WTC11 (cell line): ENCODE measurements at regions not wholly inside any gene's neighbourhood (a gene's known extent, or its start where the extent isn't known, plus 50 kb on each side); places are given as distances from the start of the nearest gene placed in this dataset.

ENCODE experiments used
- ATAC-seq: fragments of 200-7000 bp; cut with Tn5 transposase; 2 replicates; pipeline ENCODE4 v1.10.0; 2021; ENCODE audit warnings: mild to moderate bottlenecking, moderate library complexity
- CTCF ChIA-PET: fragments of 300-600 bp; sonication (Branson Sonifier 250); formaldehyde crosslinking; loops from one replicate; lab custom pipeline; 2021; ENCODE audit warnings: antibody characterized with exemption; lab: Charles Lee
- POLR2A ChIA-PET: fragments of 350-600 bp; sonication (Branson Sonifier 250); formaldehyde crosslinking; loops from one replicate; lab custom pipeline; 2021; ENCODE audit warnings: antibody characterized with exemption; lab: Charles Lee
- DNase-seq: peaks from one replicate; pipeline ENCODE4 v3.0.0; 2021; ENCODE audit warnings: low spot score
- H3K27ac Mint-ChIP-seq: 2 replicates; pipeline ENCODE4 v1.8.0; 2021; ENCODE audit warnings: mixed read lengths
- H3K27me3 Mint-ChIP-seq: 2 replicates; pipeline ENCODE4 v1.8.0; 2021; ENCODE audit warnings: low read depth, mild to moderate bottlenecking, moderate library complexity, mixed read lengths
- H3K36me3 Mint-ChIP-seq: 2 replicates; pipeline ENCODE4 v1.8.0; 2021; ENCODE audit warnings: mixed read lengths
- H3K4me1 Mint-ChIP-seq: 2 replicates; pipeline ENCODE4 v1.8.0; 2022; ENCODE audit warnings: mixed read lengths
- H3K4me3 Mint-ChIP-seq: 2 replicates; pipeline ENCODE4 v1.8.0; 2021; ENCODE audit warnings: mild to moderate bottlenecking, moderate library complexity, mixed read lengths
- H3K9me3 Mint-ChIP-seq: 2 replicates; pipeline ENCODE4 v1.8.0; 2021; ENCODE audit warnings: mixed read lengths
- CREM ChIP-seq: sonication (generic); formaldehyde crosslinking; IDR thresholded peaks from 2 replicates; pipeline ENCODE4 v1.8.1; 2022; ENCODE audit warnings: mild to moderate bottlenecking, missing genetic modification reagents, moderate library complexity
- FOXJ3 ChIP-seq: sonication (generic); formaldehyde crosslinking; IDR thresholded peaks from 2 replicates; pipeline ENCODE4 v1.9.0; 2021; ENCODE audit warnings: missing genetic modification reagents, mild to moderate bottlenecking, borderline replicate concordance
- FOXK1 ChIP-seq: sonication (generic); formaldehyde crosslinking; IDR thresholded peaks from 2 replicates; pipeline ENCODE4 v1.8.0; 2022; ENCODE audit warnings: mild to moderate bottlenecking, moderate library complexity, missing genetic modification reagents
- FOXP1 ChIP-seq: sonication (generic); formaldehyde crosslinking; IDR thresholded peaks from 2 replicates; pipeline ENCODE4 v1.8.0; 2022; ENCODE audit warnings: missing genetic modification reagents, mild to moderate bottlenecking, moderate library complexity, borderline replicate concordance
- HMGA2 ChIP-seq: fragments of 250-450 bp; sonication (Bioruptor Pico); IDR thresholded peaks from 2 replicates; pipeline ENCODE4 v1.4.0; 2021; ENCODE audit warnings: mild to moderate bottlenecking, moderate library complexity
- JUN ChIP-seq: sonication (generic); formaldehyde crosslinking; IDR thresholded peaks from 2 replicates; pipeline ENCODE4 v1.8.0; 2023; ENCODE audit warnings: mild to moderate bottlenecking, missing genetic modification reagents
- KAT7 ChIP-seq: sonication (generic); formaldehyde crosslinking; IDR thresholded peaks from 2 replicates; pipeline ENCODE4 v1.8.1; 2023; ENCODE audit warnings: missing genetic modification reagents, mild to moderate bottlenecking, borderline replicate concordance
- MAX ChIP-seq: sonication (generic); formaldehyde crosslinking; IDR thresholded peaks from 2 replicates; pipeline ENCODE4 v1.8.0; 2022; ENCODE audit warnings: mild to moderate bottlenecking, missing genetic modification reagents
- NR1H2 ChIP-seq: sonication (generic); formaldehyde crosslinking; IDR thresholded peaks from 2 replicates; pipeline ENCODE4 v1.9.0; 2021; ENCODE audit warnings: mild to moderate bottlenecking, moderate library complexity, missing genetic modification reagents
- NR3C1 ChIP-seq: sonication (generic); formaldehyde crosslinking; conservative IDR thresholded peaks from 2 replicates; pipeline ENCODE4 v1.8.1; 2023; ENCODE audit warnings: low read depth, mild to moderate bottlenecking, missing genetic modification reagents
- PRRX2 ChIP-seq: fragments of 250-450 bp; sonication (Bioruptor Pico); IDR thresholded peaks from 2 replicates; pipeline ENCODE4 v1.8.0; 2021; ENCODE audit warnings: mild to moderate bottlenecking
- TP53 ChIP-seq: sonication (generic); formaldehyde crosslinking; IDR thresholded peaks from 2 replicates; pipeline ENCODE4 v1.8.1; 2023; ENCODE audit warnings: mild to moderate bottlenecking, missing genetic modification reagents
- USF1 ChIP-seq: sonication (generic); formaldehyde crosslinking; IDR thresholded peaks from 2 replicates; pipeline ENCODE4 v1.8.0; 2022; ENCODE audit warnings: mild to moderate bottlenecking, missing genetic modification reagents
- ZNF121 ChIP-seq: sonication (generic); formaldehyde crosslinking; IDR thresholded peaks from 2 replicates; pipeline ENCODE4 v1.8.0; 2023; ENCODE audit warnings: missing genetic modification reagents
- ZNF219 ChIP-seq: sonication (generic); formaldehyde crosslinking; IDR thresholded peaks from 2 replicates; pipeline ENCODE4 v1.8.0; 2023; ENCODE audit warnings: missing genetic modification reagents, mild to moderate bottlenecking, borderline replicate concordance
- ZNF425 ChIP-seq: fragments of 250-450 bp; sonication (Bioruptor Pico); conservative IDR thresholded peaks from 2 replicates; pipeline ENCODE4 v1.9.0; 2021; ENCODE audit warnings: mild to moderate bottlenecking
- TF ChIP-seq, protein P1 (sequence below): fragments of 200-600 bp; IDR thresholded peaks from 2 replicates; pipeline ENCODE4 v1.8.0; 2022; ENCODE audit warnings: antibody characterized with exemption
- TF ChIP-seq, protein P2 (sequence below): sonication (generic); formaldehyde crosslinking; IDR thresholded peaks from 2 replicates; pipeline ENCODE4 v1.8.1; 2023; ENCODE audit warnings: mild to moderate bottlenecking, missing genetic modification reagents, borderline replicate concordance
- TF ChIP-seq, protein P3 (sequence below): sonication (generic); formaldehyde crosslinking; IDR thresholded peaks from 2 replicates; pipeline ENCODE4 v1.8.1; 2023; ENCODE audit warnings: mild to moderate bottlenecking, moderate library complexity, missing genetic modification reagents
- TF ChIP-seq, protein P4 (sequence below): sonication (generic); formaldehyde crosslinking; IDR thresholded peaks from 2 replicates; pipeline ENCODE4 v1.8.1; 2022; ENCODE audit warnings: low read depth, missing genetic modification reagents, borderline replicate concordance

GRCh38 chr7:13179775-13180523, 492.5 kb downstream of the ARL4A start (continued):
- TF ChIP-seq, protein P1, sequence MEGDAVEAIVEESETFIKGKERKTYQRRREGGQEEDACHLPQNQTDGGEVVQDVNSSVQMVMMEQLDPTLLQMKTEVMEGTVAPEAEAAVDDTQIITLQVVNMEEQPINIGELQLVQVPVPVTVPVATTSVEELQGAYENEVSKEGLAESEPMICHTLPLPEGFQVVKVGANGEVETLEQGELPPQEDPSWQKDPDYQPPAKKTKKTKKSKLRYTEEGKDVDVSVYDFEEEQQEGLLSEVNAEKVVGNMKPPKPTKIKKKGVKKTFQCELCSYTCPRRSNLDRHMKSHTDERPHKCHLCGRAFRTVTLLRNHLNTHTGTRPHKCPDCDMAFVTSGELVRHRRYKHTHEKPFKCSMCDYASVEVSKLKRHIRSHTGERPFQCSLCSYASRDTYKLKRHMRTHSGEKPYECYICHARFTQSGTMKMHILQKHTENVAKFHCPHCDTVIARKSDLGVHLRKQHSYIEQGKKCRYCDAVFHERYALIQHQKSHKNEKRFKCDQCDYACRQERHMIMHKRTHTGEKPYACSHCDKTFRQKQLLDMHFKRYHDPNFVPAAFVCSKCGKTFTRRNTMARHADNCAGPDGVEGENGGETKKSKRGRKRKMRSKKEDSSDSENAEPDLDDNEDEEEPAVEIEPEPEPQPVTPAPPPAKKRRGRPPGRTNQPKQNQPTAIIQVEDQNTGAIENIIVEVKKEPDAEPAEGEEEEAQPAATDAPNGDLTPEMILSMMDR = no peak
- no peak for TF ChIP-seq ZNF121 (CRISPR knock-in tag)
- no peak for TF ChIP-seq TP53 (CRISPR knock-in tag)

- H3K4me1 Mint-ChIP-seq = peaks cover 6% of the 10 kb centered on the region
- TF ChIP-seq, protein P2, sequence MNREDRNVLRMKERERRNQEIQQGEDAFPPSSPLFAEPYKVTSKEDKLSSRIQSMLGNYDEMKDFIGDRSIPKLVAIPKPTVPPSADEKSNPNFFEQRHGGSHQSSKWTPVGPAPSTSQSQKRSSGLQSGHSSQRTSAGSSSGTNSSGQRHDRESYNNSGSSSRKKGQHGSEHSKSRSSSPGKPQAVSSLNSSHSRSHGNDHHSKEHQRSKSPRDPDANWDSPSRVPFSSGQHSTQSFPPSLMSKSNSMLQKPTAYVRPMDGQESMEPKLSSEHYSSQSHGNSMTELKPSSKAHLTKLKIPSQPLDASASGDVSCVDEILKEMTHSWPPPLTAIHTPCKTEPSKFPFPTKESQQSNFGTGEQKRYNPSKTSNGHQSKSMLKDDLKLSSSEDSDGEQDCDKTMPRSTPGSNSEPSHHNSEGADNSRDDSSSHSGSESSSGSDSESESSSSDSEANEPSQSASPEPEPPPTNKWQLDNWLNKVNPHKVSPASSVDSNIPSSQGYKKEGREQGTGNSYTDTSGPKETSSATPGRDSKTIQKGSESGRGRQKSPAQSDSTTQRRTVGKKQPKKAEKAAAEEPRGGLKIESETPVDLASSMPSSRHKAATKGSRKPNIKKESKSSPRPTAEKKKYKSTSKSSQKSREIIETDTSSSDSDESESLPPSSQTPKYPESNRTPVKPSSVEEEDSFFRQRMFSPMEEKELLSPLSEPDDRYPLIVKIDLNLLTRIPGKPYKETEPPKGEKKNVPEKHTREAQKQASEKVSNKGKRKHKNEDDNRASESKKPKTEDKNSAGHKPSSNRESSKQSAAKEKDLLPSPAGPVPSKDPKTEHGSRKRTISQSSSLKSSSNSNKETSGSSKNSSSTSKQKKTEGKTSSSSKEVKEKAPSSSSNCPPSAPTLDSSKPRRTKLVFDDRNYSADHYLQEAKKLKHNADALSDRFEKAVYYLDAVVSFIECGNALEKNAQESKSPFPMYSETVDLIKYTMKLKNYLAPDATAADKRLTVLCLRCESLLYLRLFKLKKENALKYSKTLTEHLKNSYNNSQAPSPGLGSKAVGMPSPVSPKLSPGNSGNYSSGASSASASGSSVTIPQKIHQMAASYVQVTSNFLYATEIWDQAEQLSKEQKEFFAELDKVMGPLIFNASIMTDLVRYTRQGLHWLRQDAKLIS = no peak
- TF ChIP-seq FOXP1 (no peak), ZNF425 (CRISPR knock-in tag) (no peak), KAT7 (CRISPR knock-in tag) (no peak), FOXK1 (CRISPR knock-in tag) (no peak), ZNF219 (CRISPR knock-in tag) (no peak), USF1 (CRISPR knock-in tag) (no peak), NR1H2 (CRISPR knock-in tag) (no peak), PRRX2 (CRISPR knock-in tag) (no peak), HMGA2 (no peak), NR3C1 (CRISPR knock-in tag) (no peak), JUN (CRISPR knock-in tag) (no peak), CREM (CRISPR knock-in tag) (no peak), MAX (CRISPR knock-in tag) (no peak), FOXJ3 (CRISPR knock-in tag) (no peak)
- TF ChIP-seq, protein P3, sequence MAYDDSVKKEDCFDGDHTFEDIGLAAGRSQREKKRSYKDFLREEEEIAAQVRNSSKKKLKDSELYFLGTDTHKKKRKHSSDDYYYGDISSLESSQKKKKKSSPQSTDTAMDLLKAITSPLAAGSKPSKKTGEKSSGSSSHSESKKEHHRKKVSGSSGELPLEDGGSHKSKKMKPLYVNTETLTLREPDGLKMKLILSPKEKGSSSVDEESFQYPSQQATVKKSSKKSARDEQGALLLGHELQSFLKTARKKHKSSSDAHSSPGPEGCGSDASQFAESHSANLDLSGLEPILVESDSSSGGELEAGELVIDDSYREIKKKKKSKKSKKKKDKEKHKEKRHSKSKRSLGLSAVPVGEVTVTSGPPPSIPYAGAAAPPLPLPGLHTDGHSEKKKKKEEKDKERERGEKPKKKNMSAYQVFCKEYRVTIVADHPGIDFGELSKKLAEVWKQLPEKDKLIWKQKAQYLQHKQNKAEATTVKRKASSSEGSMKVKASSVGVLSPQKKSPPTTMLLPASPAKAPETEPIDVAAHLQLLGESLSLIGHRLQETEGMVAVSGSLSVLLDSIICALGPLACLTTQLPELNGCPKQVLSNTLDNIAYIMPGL (CRISPR knock-in tag) = no peak
- TF ChIP-seq, protein P4, sequence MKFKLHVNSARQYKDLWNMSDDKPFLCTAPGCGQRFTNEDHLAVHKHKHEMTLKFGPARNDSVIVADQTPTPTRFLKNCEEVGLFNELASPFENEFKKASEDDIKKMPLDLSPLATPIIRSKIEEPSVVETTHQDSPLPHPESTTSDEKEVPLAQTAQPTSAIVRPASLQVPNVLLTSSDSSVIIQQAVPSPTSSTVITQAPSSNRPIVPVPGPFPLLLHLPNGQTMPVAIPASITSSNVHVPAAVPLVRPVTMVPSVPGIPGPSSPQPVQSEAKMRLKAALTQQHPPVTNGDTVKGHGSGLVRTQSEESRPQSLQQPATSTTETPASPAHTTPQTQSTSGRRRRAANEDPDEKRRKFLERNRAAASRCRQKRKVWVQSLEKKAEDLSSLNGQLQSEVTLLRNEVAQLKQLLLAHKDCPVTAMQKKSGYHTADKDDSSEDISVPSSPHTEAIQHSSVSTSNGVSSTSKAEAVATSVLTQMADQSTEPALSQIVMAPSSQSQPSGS (CRISPR knock-in tag) = no peak
- TF ChIP-seq, all 79 proteins: peak for 0
- Mint-ChIP-seq H3K36me3 (no peaks in the 10 kb centered on the region), H3K4me3 (no peak overlapping the region), H3K27me3 (no peaks in the 10 kb centered on the region), H3K27ac (no peak overlapping the region), H3K9me3 (no peaks in the 10 kb centered on the region)
- DNase-seq (no peak), ATAC-seq (no peak)
- ChIA-PET CTCF (no interaction called here), POLR2A (no interaction called here)
Measured at GRCh38 chr7:13181216-13181615, 493.8 kb downstream of the ARL4A start.
